NCI-H226 (cell line): ENCODE measurements at regions not wholly inside any gene's neighbourhood (a gene's known extent, or its start where the extent isn't known, plus 50 kb on each side); places are given as distances from the start of the nearest gene placed in this dataset.
"Not testable (repeated sequence)": the region's sequence is repeated elsewhere in the genome, so short reads cannot be mapped to it uniquely, and the experiment has no call there.

Experiments
- DNase-seq: peaks from one replicate; pipeline ENCODE4 v3.0.0-alpha.2; 2015

GRCh38 chr2:138066139-138066806 is 102.0 kb downstream of the HNMT start:
- no peak for DNase-seq

- no peak for DNase-seq
Measured at GRCh38 chr2:138066841-138067240, 102.6 kb downstream of the HNMT start.

GRCh38 chr2:138068669-138069068 is 104.4 kb downstream of the HNMT start:
- not testable (repeated sequence) for DNase-seq

- DNase-seq: not testable (repeated sequence)
Measured at GRCh38 chr2:138071042-138071719, 106.9 kb downstream of the HNMT start.

GRCh38 chr2:138071720-138072719 is 107.7 kb downstream of the HNMT start:
- peak; percentile 44 for DNase-seq

- DNase-seq: no peak
Measured at GRCh38 chr2:138078153-138078552, 113.9 kb downstream of the HNMT start.

GRCh38 chr2:138079976-138080375 is 115.7 kb downstream of the HNMT start:
- DNase-seq: no peak

- no peak for DNase-seq
Measured at GRCh38 chr2:138081225-138082073, 117.2 kb downstream of the HNMT start.

- DNase-seq: no peak
Measured at GRCh38 chr2:138084206-138084605, 119.9 kb downstream of the HNMT start.

- peak; percentile 52 for DNase-seq
Measured at GRCh38 chr2:138085441-138085840, 121.2 kb downstream of the HNMT start.

- DNase-seq: peak; percentile 38
Measured at GRCh38 chr2:138086576-138086975, 122.3 kb downstream of the HNMT start.

GRCh38 chr2:138087751-138088593 is 123.7 kb downstream of the HNMT start:
- no peak for DNase-seq

GRCh38 chr2:138090330-138090729 is 126.1 kb downstream of the HNMT start:
- no peak for DNase-seq

GRCh38 chr2:138093455-138093854 is 129.2 kb downstream of the HNMT start:
- no peak for DNase-seq

- DNase-seq: no peak
Measured at GRCh38 chr2:138094031-138094430, 129.8 kb downstream of the HNMT start.

GRCh38 chr2:138095336-138095735 is 131.1 kb downstream of the HNMT start:
- DNase-seq: no peak

GRCh38 chr2:138099288-138099687 is 135.0 kb downstream of the HNMT start:
- DNase-seq: not testable (repeated sequence)

- DNase-seq: no peak
Measured at GRCh38 chr2:138101718-138102117, 137.4 kb downstream of the HNMT start.

- no peak for DNase-seq
Measured at GRCh38 chr2:138102664-138103063, 138.4 kb downstream of the HNMT start.

- no peak for DNase-seq
Measured at GRCh38 chr2:138103156-138103555, 138.9 kb downstream of the HNMT start.

GRCh38 chr2:138104071-138104470 is 139.8 kb downstream of the HNMT start:
- DNase-seq: no peak
